ENCODE measurements at regions not wholly inside any gene's neighbourhood (a gene's known extent, or its start where the extent isn't known, plus 50 kb on each side); places are given as distances from the start of the nearest gene placed in this dataset.

DNA sequence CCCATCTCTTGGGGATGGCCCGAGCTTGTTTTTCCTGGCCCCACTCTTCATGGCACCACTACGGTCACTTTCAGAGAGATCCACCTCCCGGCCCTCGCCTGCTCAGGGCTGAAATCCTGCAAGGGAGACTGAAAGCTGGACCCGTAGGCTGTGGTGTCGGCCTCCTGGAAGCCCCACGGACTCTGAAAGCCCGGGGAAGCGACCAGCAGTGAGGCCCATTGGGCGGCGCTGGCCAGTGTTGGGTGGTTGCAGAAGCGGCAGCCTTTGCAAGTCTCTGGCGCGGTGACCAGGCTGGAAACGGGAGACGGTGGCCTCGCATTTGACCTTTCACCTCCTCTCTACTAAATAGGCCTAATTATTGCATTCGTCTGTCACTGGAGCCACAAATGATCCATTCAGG lies 186.0 kb upstream of the FOXF1 start:
- H3K9me3 ChIP-seq, result peaks cover 0 to 14% (median 4%) of the 10 kb centered on the region in 4 donors
- peaks cover 0 to 8% (median 0%) of the 10 kb centered on the region in 3 donors for H3K27me3 ChIP-seq
- H3K4me3 ChIP-seq, result no peak overlapping the region
- no peaks in the 10 kb centered on the region for H3K36me3 ChIP-seq
- TF ChIP-seq, protein P1, sequence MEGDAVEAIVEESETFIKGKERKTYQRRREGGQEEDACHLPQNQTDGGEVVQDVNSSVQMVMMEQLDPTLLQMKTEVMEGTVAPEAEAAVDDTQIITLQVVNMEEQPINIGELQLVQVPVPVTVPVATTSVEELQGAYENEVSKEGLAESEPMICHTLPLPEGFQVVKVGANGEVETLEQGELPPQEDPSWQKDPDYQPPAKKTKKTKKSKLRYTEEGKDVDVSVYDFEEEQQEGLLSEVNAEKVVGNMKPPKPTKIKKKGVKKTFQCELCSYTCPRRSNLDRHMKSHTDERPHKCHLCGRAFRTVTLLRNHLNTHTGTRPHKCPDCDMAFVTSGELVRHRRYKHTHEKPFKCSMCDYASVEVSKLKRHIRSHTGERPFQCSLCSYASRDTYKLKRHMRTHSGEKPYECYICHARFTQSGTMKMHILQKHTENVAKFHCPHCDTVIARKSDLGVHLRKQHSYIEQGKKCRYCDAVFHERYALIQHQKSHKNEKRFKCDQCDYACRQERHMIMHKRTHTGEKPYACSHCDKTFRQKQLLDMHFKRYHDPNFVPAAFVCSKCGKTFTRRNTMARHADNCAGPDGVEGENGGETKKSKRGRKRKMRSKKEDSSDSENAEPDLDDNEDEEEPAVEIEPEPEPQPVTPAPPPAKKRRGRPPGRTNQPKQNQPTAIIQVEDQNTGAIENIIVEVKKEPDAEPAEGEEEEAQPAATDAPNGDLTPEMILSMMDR (IDR thresholded peaks at IDR 0.05), result no peak
- WGBS, 5 donors, result 85 to 92% (median 91%) methylated on average over 18 of the region's 18 CpGs
- H3K27ac ChIP-seq, result no peak overlapping the region
- no peaks in the 10 kb centered on the region for H3K4me1 ChIP-seq
- intact Hi-C loops (cut with DNase I; ENCODE audit: low total_unique reads), result no loop called here
- no peak for DNase-seq

DNA sequence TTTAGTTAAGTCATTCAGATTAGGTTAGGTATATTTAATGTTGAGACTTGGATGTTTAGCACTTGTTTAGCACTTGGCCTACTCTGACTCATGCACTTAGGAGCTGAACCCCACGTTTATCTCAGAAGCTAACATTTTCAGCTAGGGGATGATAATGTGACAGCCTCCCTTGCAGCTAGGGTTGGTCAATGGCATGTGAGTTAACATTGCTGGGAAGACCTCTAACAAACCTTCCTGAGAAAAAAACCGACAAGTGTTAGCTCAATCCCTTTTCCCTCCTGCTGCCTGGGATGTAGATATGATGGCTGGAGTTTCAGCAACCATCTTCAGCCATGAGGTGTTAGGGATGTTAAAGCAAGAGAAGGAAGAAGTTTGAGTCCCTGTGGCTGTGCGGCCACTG lies 185.0 kb upstream of the FOXF1 start:
- Histone ChIP-seq H3K4me1 (no peaks in the 10 kb centered on the region), H3K27me3 (peaks cover 0 to 18% (median 0%) of the 10 kb centered on the region in 3 donors), H3K9me3 (peaks cover 0 to 14% (median 4%) of the 10 kb centered on the region in 4 donors), H3K4me3 (no peak overlapping the region), H3K36me3 (no peaks in the 10 kb centered on the region), H3K27ac (no peak overlapping the region)
- whole genome bisulfite sequencing, 5 donors, result 69 to 82% (median 80%) methylated on average over 3 of the region's 3 CpGs
- DNase-seq, result no peak
- intact Hi-C loops (cut with DNase I; ENCODE audit: low total_unique reads), result no loop called here
- no peak for TF ChIP-seq EP300 (IDR thresholded peaks at IDR 0.05)
- TF ChIP-seq POLR2A (IDR thresholded peaks at IDR 0.05), result no peak
- TF ChIP-seq, protein P1 (IDR thresholded peaks at IDR 0.05), result no peak
- TF ChIP-seq POLR2AphosphoS5 (IDR thresholded peaks at IDR 0.05), result no peak

DNA sequence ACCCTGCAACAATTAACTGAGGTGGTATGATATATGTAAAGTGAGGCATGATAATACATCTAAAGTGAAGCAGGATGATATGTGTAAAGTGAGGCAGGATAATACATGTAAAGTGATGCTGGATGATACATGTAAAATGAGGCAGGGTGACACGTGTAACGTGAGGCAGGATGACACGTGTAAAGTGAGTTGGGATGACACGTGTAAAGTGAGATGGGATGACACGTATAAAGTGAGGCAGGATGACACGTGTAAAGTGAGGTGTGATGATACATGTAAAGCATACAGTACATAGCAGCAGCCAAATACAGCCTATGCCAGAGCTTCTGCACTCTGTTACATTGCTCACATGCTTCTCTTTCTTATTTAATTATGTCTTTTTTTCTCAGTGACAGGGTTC lies 184.4 kb upstream of the FOXF1 start:
- Histone ChIP-seq H3K4me1 (no peaks in the 10 kb centered on the region), H3K4me3 (no peak overlapping the region), H3K9me3 (peaks cover 0 to 14% (median 4%) of the 10 kb centered on the region in 4 donors), H3K27ac (no peak overlapping the region), H3K36me3 (no peaks in the 10 kb centered on the region), H3K27me3 (peaks cover 0 to 22% (median 0%) of the 10 kb centered on the region in 3 donors)
- no peak for DNase-seq
- intact Hi-C loops (cut with DNase I; ENCODE audit: low total_unique reads), result no loop called here
- TF ChIP-seq EP300 (IDR thresholded peaks at IDR 0.05), result no peak
- TF ChIP-seq POLR2AphosphoS5 (IDR thresholded peaks at IDR 0.05), result no peak
- TF ChIP-seq, protein P1 (IDR thresholded peaks at IDR 0.05), result no peak
- 90 to 96% (median 92%) methylated on average over 6 of the region's 6 CpGs for WGBS, 5 donors

DNA sequence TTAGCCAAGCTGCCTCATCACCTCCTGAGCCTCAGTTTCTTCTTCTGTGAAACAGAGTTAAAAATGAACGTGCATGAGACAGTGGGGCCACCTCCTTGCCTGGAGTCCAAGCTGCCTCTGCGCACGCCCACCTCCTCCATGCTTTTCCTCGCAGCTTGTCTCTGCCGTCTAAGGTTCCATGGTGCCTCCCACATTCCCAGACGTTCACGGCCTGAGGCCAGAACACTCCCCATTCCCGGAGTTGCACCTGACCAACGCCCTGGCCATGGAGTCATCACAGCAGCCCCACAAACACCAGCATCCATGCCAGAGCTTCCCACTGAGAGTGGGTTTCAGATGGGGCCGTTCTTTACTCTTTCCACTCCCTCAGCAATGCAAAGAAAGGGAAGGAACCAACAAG lies 183.0 kb upstream of the FOXF1 start:
- TF ChIP-seq POLR2AphosphoS5 (IDR thresholded peaks at IDR 0.05), result no peak
- H3K27ac ChIP-seq, result no peak overlapping the region
- no peak for DNase-seq
- no peaks in the 10 kb centered on the region for H3K36me3 ChIP-seq
- 69 to 78% (median 75%) methylated on average over 10 of the region's 10 CpGs for WGBS, 5 donors
- H3K4me3 ChIP-seq, result no peak overlapping the region
- no peaks in the 10 kb centered on the region for H3K4me1 ChIP-seq
- intact Hi-C loops (cut with DNase I; ENCODE audit: low total_unique reads), result no loop called here
- peaks cover 0 to 14% (median 4%) of the 10 kb centered on the region in 4 donors for H3K9me3 ChIP-seq
- peaks cover 0 to 27% (median 0%) of the 10 kb centered on the region in 3 donors for H3K27me3 ChIP-seq

DNA sequence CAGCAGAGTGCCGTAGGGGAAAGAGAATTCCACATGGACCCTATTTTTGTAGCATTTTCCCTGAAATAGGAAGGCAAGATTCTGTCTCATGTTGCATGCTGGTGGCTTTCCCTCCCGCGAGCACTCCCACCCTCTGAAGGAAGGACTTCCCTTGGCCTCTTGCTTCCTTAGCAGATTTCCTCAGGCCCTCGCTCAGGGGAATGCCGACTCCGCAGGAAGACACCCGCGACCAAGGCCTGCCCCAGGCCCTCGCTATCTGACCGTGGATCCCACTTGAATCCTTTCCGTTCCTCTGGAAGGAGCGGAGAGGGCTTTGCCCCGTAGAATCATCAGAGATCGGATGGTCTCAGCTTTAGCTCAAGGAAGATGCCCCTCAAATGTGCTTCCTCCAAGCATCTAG lies 179.4 kb upstream of the FOXF1 start:
- Histone ChIP-seq H3K36me3 (no peaks in the 10 kb centered on the region), H3K4me1 (no peaks in the 10 kb centered on the region), H3K27ac (no peak overlapping the region), H3K9me3 (no peaks in the 10 kb centered on the region), H3K27me3 (peaks cover 0 to 44% (median 3%) of the 10 kb centered on the region in 3 donors), H3K4me3 (no peak overlapping the region)
- 51 to 63% (median 57%) methylated on average over 14 of the region's 14 CpGs for WGBS, 5 donors
- intact Hi-C loops (cut with DNase I; ENCODE audit: low total_unique reads), result no loop called here
- no peak for DNase-seq
- TF ChIP-seq POLR2A (IDR thresholded peaks at IDR 0.05), result no peak
- TF ChIP-seq EP300 (IDR thresholded peaks at IDR 0.05), result no peak
- TF ChIP-seq, protein P1 (IDR thresholded peaks at IDR 0.05), result no peak
- no peak for TF ChIP-seq POLR2AphosphoS5 (IDR thresholded peaks at IDR 0.05)
